Neuronal stem cell (in vitro differentiated cells): ENCODE measurements at regions not wholly inside any gene's neighbourhood (a gene's known extent, or its start where the extent isn't known, plus 50 kb on each side); places are given as distances from the start of the nearest gene placed in this dataset. TPM values are rescaled to one million over a fixed set of nuclear protein-coding genes. Genes with fewer than 3 reads are reported as not detected.

Source experiments
- small RNA-seq: library from polyadenylated mRNA; stranded (forward); fragments of <200 nt; extraction: miRNeasy Mini kit (QIAGEN cat#:217004); gene quantifications from one replicate; pipeline ENCODE3, GENCODE V24; 2013; ENCODE audit not compliant: insufficient read depth

Small RNAs in the stretch of these regions (small RNA-seq; reads per million reads assigned to genes)
- gene MIR221 (5,110 reads per million, percentile 100 among the genes with 10 or more reads in this experiment), gene MIR222 (14,733 reads per million, percentile 100 among the genes with 10 or more reads in this experiment), gene RF00017 (not detected), gene RF00591 (not detected)
